Endothelial cell of hepatic sinusoid (primary cell): ENCODE measurements at regions not wholly inside any gene's neighbourhood (a gene's known extent, or its start where the extent isn't known, plus 50 kb on each side); places are given as distances from the start of the nearest gene placed in this dataset.
"Not testable (repeated sequence)": the region's sequence is repeated elsewhere in the genome, so short reads cannot be mapped to it uniquely, and the experiment has no call there.

Experiments
- in situ Hi-C: cut with HindIII; loops from 2 replicates; pipeline ENCODE4 v1.10.0; 2017; ENCODE audit warnings: low sequenced_read_pairs

GRCh38 chr7:35968140-35968940 lies 167.5 kb downstream of the SEPTIN7 start:
- in situ Hi-C loops, result no loop called here

GRCh38 chr7:35969066-35969465 lies 168.2 kb downstream of the SEPTIN7 start:
- in situ Hi-C loops, result no loop called here

GRCh38 chr7:35970458-35970857 lies 169.6 kb downstream of the SEPTIN7 start:
- in situ Hi-C loops, result no loop called here

- in situ Hi-C loops, result no loop called here
Measured at GRCh38 chr7:35971133-35971891, 170.5 kb downstream of the SEPTIN7 start.

- in situ Hi-C loops, result no loop called here
Measured at GRCh38 chr7:35975851-35976454, 175.1 kb downstream of the SEPTIN7 start.

- in situ Hi-C loops, result not testable (repeated sequence)
Measured at GRCh38 chr7:35978816-35979640, 174.0 kb upstream of the EEPD1 start.

GRCh38 chr7:35982600-35982999 lies 170.5 kb upstream of the EEPD1 start:
- in situ Hi-C loops, result loop anchor here (10.0 kb wide), 1 partner anchor 332 kb away; no protein-coding TSS in a partner anchor

GRCh38 chr7:35983626-35984025 lies 169.4 kb upstream of the EEPD1 start:
- in situ Hi-C loops, result loop anchor here (10.0 kb wide), 1 partner anchor 331 kb away; no protein-coding TSS in a partner anchor

- in situ Hi-C loops, result loop anchor here (10.0 kb wide), 1 partner anchor 330 kb away; no protein-coding TSS in a partner anchor
Measured at GRCh38 chr7:35985126-35985754, 167.8 kb upstream of the EEPD1 start.

- in situ Hi-C loops, result loop anchor here (10.0 kb wide), 1 partner anchor 328 kb away; no protein-coding TSS in a partner anchor
Measured at GRCh38 chr7:35987016-35987415, 166.0 kb upstream of the EEPD1 start.

GRCh38 chr7:35988105-35988504 lies 164.9 kb upstream of the EEPD1 start:
- in situ Hi-C loops, result loop anchor here (10.0 kb wide), 1 partner anchor 327 kb away; no protein-coding TSS in a partner anchor

- in situ Hi-C loops, result loop anchor here (10.0 kb wide), 1 partner anchor 326 kb away; no protein-coding TSS in a partner anchor
Measured at GRCh38 chr7:35988818-35989217, 164.2 kb upstream of the EEPD1 start.

- in situ Hi-C loops, result no loop called here
Measured at GRCh38 chr7:35991511-35992232, 161.4 kb upstream of the EEPD1 start.

GRCh38 chr7:35992436-35992835 lies 160.6 kb upstream of the EEPD1 start:
- in situ Hi-C loops, result no loop called here

GRCh38 chr7:35993113-35993512 lies 159.9 kb upstream of the EEPD1 start:
- in situ Hi-C loops, result no loop called here

GRCh38 chr7:35993676-35994606 lies 159.1 kb upstream of the EEPD1 start:
- in situ Hi-C loops, result no loop called here

- in situ Hi-C loops, result no loop called here
Measured at GRCh38 chr7:35995334-35995733, 157.7 kb upstream of the EEPD1 start.

GRCh38 chr7:35998481-35998880 lies 154.6 kb upstream of the EEPD1 start:
- in situ Hi-C loops, result no loop called here
